OCI-LY3 (cell line): ENCODE measurements at regions not wholly inside any gene's neighbourhood (a gene's known extent, or its start where the extent isn't known, plus 50 kb on each side); places are given as distances from the start of the nearest gene placed in this dataset.

ENCODE experiments used
- CTCF ChIP-seq: fragments of 200-600, 300-600 bp; sonication (generic); IDR thresholded peaks from 2 replicates; pipeline ENCODE4 v1.5.1; 2014; ENCODE audit warnings: antibody characterized with exemption, low read length, low read depth
- EZH2phosphoT487 ChIP-seq: fragments of 200-600 bp; shearing (Covaris generic); IDR thresholded peaks from 2 replicates; pipeline ENCODE4 v1.6.1; 2018; ENCODE audit warnings: antibody characterized with exemption, mixed run types, low read depth

GRCh38 chr21:28581976-28582375 is 410.7 kb downstream of the LTN1 start:
- no peak for TF ChIP-seq EZH2phosphoT487
- TF ChIP-seq CTCF, result no peak
